HEK293 (cell line): ENCODE measurements at regions not wholly inside any gene's neighbourhood (a gene's known extent, or its start where the extent isn't known, plus 50 kb on each side); places are given as distances from the start of the nearest gene placed in this dataset.

Source experiments
- CTCF ChIA-PET: fragments of 350-600 bp; formaldehyde crosslinking; extraction: SDS; loops from one replicate; lab custom pipeline; 2021; ENCODE audit warnings: antibody characterized with exemption; lab: Yijun Ruan, JAX
- POLR2A ChIA-PET: fragments of 300-600 bp; formaldehyde crosslinking; extraction: SDS; loops from one replicate; lab custom pipeline; 2020; ENCODE audit warnings: antibody characterized with exemption, inconsistent platforms; lab: Yijun Ruan, JAX
- H3K27ac ChIP-seq: fragments of 200-500 bp; sonication (Bioruptor generic); 2 replicates; pipeline ENCODE4 v1.5.1; 2014; ENCODE audit warnings: low read depth, low read length, control low read depth, inconsistent platforms; ENCODE audit errors: extremely low read depth
- H3K36me3 ChIP-seq, 2 experiments: fragments of 200-500 bp in 1 of 2; sonication (Bioruptor generic) in 1 of 2; 1 replicate in 1 of 2; 2 replicates in 1 of 2; pipeline ENCODE4 v1.5.1; 2014 to 2017; ENCODE audit warnings: inconsistent platforms in 2 of 2, low read length in 2 of 2; ENCODE audit not compliant: control insufficient read depth in 2 of 2, insufficient read depth in 1 of 2
- H3K4me1 ChIP-seq: fragments of 200-500 bp; sonication (Bioruptor generic); 2 replicates; pipeline ENCODE4 v1.5.1; 2014; ENCODE audit warnings: mild to moderate bottlenecking, low read length, inconsistent platforms; ENCODE audit not compliant: control insufficient read depth, insufficient read depth
- H3K4me3 ChIP-seq: 2 replicates; pipeline ENCODE4 v1.5.1; 2011; ENCODE audit warnings: low read depth, mild to moderate bottlenecking, control low read depth, low read length, moderate library complexity
- H3K9me3 ChIP-seq: fragments of 200-500 bp; sonication (Bioruptor generic); 2 replicates; pipeline ENCODE4 v1.5.1; 2014; ENCODE audit warnings: low read depth, low read length, inconsistent platforms; ENCODE audit not compliant: control insufficient read depth, insufficient read depth
- GFI1B ChIP-seq: fragments of 450-650 bp; formaldehyde crosslinking; IDR thresholded peaks from 2 replicates; pipeline ENCODE4 v1.5.1; 2016; ENCODE audit warnings: missing biosample characterization, missing genetic modification characterization
- GLIS1 ChIP-seq: fragments of 450-650 bp; formaldehyde crosslinking; IDR thresholded peaks from 2 replicates; pipeline ENCODE4 v1.5.1; 2016; ENCODE audit warnings: missing biosample characterization, missing genetic modification characterization
- HOXA7 ChIP-seq: sonication (generic); formaldehyde crosslinking; IDR thresholded peaks from 2 replicates; pipeline ENCODE4 v1.8.1; 2022; ENCODE audit warnings: missing genetic modification reagents, borderline replicate concordance
- PRDM10 ChIP-seq: fragments of 450-650 bp; formaldehyde crosslinking; IDR thresholded peaks from 2 replicates; pipeline ENCODE4 v1.5.1; 2016; ENCODE audit warnings: missing biosample characterization, missing genetic modification characterization
- SP3 ChIP-seq: fragments of 450-650 bp; formaldehyde crosslinking; IDR thresholded peaks from 2 replicates; pipeline ENCODE4 v1.5.1; 2016; ENCODE audit warnings: missing biosample characterization, missing genetic modification characterization
- TSHZ1 ChIP-seq: fragments of 450-650 bp; formaldehyde crosslinking; IDR thresholded peaks from 2 replicates; pipeline ENCODE4 v1.5.1; 2016; ENCODE audit warnings: missing biosample characterization, missing genetic modification characterization, borderline replicate concordance
- ZNF169 ChIP-seq: fragments of 450-650 bp; formaldehyde crosslinking; IDR thresholded peaks from 2 replicates; pipeline ENCODE4 v1.5.1; 2016; ENCODE audit warnings: missing biosample characterization, missing genetic modification characterization
- ZNF2 ChIP-seq: fragments of 450-650 bp; formaldehyde crosslinking; IDR thresholded peaks from 2 replicates; pipeline ENCODE4 v1.5.1; 2016; ENCODE audit warnings: missing biosample characterization, missing genetic modification characterization
- ZNF211 ChIP-seq: fragments of 450-650 bp; formaldehyde crosslinking; IDR thresholded peaks from 2 replicates; pipeline ENCODE4 v1.5.1; 2016; ENCODE audit warnings: low read depth, missing biosample characterization, missing genetic modification characterization
- ZNF223 ChIP-seq: fragments of 450-650 bp; formaldehyde crosslinking; IDR thresholded peaks from 2 replicates; pipeline ENCODE4 v1.5.1; 2016; ENCODE audit warnings: missing biosample characterization, missing genetic modification characterization
- ZNF239 ChIP-seq: fragments of 450-650 bp; formaldehyde crosslinking; IDR thresholded peaks from 2 replicates; pipeline ENCODE4 v1.5.1; 2016; ENCODE audit warnings: missing biosample characterization, missing genetic modification characterization
- ZNF335 ChIP-seq: fragments of 450-650 bp; formaldehyde crosslinking; conservative IDR thresholded peaks from 2 replicates; pipeline ENCODE4 v1.5.1; 2016; ENCODE audit warnings: missing biosample characterization, missing genetic modification characterization
- ZNF366 ChIP-seq: fragments of 450-650 bp; formaldehyde crosslinking; conservative IDR thresholded peaks from 2 replicates; pipeline ENCODE4 v1.5.1; 2016; ENCODE audit warnings: missing biosample characterization, missing genetic modification characterization
- ZNF398 ChIP-seq: fragments of 450-650 bp; formaldehyde crosslinking; IDR thresholded peaks from 2 replicates; pipeline ENCODE4 v1.5.1; 2017; ENCODE audit warnings: missing biosample characterization, missing genetic modification characterization
- ZNF416 ChIP-seq: fragments of 450-650 bp; formaldehyde crosslinking; IDR thresholded peaks from 2 replicates; pipeline ENCODE4 v1.5.1; 2016; ENCODE audit warnings: missing biosample characterization, missing genetic modification characterization
- ZNF449 ChIP-seq: fragments of 450-650 bp; formaldehyde crosslinking; IDR thresholded peaks from 2 replicates; pipeline ENCODE4 v1.5.1; 2017; ENCODE audit warnings: missing biosample characterization, mild to moderate bottlenecking, missing genetic modification characterization, moderate library complexity
- ZNF548 ChIP-seq: fragments of 450-650 bp; formaldehyde crosslinking; IDR thresholded peaks from 2 replicates; pipeline ENCODE4 v1.5.1; 2016; ENCODE audit warnings: missing biosample characterization, missing genetic modification characterization
- ZNF561 ChIP-seq: fragments of 450-650 bp; IDR thresholded peaks from 2 replicates; pipeline ENCODE4 v1.5.1; 2018; ENCODE audit warnings: missing biosample characterization, missing genetic modification characterization, borderline replicate concordance
- ZNF623 ChIP-seq: fragments of 450-650 bp; formaldehyde crosslinking; IDR thresholded peaks from 2 replicates; pipeline ENCODE4 v1.5.1; 2016; ENCODE audit warnings: missing biosample characterization, missing genetic modification characterization
- ZNF639 ChIP-seq: fragments of 450-650 bp; formaldehyde crosslinking; IDR thresholded peaks from 2 replicates; pipeline ENCODE4 v1.5.1; 2016; ENCODE audit warnings: missing biosample characterization, missing genetic modification characterization
- ZNF707 ChIP-seq: fragments of 450-650 bp; formaldehyde crosslinking; IDR thresholded peaks from 2 replicates; pipeline ENCODE4 v1.5.1; 2016; ENCODE audit warnings: missing biosample characterization, missing genetic modification characterization

- Histone ChIP-seq H3K36me3 (no peaks in the 10 kb centered on the region), H3K27ac (no peak overlapping the region), H3K4me1 (no peaks in the 10 kb centered on the region), H3K9me3 (no peaks in the 10 kb centered on the region), H3K4me3 (no peak overlapping the region)
- TF ChIP-seq ZNF623 (tag by site-specific recombination): no peak
- no peak for TF ChIP-seq ZNF398 (tag by site-specific recombination)
- no peak for TF ChIP-seq ZNF707 (tag by site-specific recombination)
- TF ChIP-seq TSHZ1 (tag by site-specific recombination): no peak
- no peak for TF ChIP-seq ZNF561 (tag by site-specific recombination)
- TF ChIP-seq ZNF366 (tag by site-specific recombination): no peak
- TF ChIP-seq HOXA7 (CRISPR knock-in tag): no peak
- POLR2A ChIA-PET: no interaction called here
- CTCF ChIA-PET: no interaction called here
Measured at GRCh38 chr5:160959804-160960203, 107.8 kb upstream of the ATP10B start.

- CTCF ChIA-PET: no interaction called here
- Histone ChIP-seq H3K9me3 (no peaks in the 10 kb centered on the region), H3K27ac (no peak overlapping the region), H3K4me3 (no peak overlapping the region), H3K36me3 (no peaks in the 10 kb centered on the region), H3K4me1 (no peaks in the 10 kb centered on the region)
- POLR2A ChIA-PET: no interaction called here
- TF ChIP-seq ZNF548 (tag by site-specific recombination) (no peak), ZNF335 (tag by site-specific recombination) (no peak), SP3 (tag by site-specific recombination) (no peak), ZNF639 (no peak), ZNF449 (tag by site-specific recombination) (no peak), ZNF2 (tag by site-specific recombination) (no peak), ZNF223 (tag by site-specific recombination) (no peak), ZNF169 (no peak), GFI1B (tag by site-specific recombination) (no peak), ZNF416 (tag by site-specific recombination) (no peak), ZNF239 (tag by site-specific recombination) (no peak), GLIS1 (tag by site-specific recombination) (no peak), PRDM10 (tag by site-specific recombination) (no peak), ZNF211 (tag by site-specific recombination) (no peak), ZNF398 (tag by site-specific recombination) (no peak)
Measured at GRCh38 chr5:160957312-160957861, 105.4 kb upstream of the ATP10B start.
